Panc1 (cell line): ENCODE measurements at regions not wholly inside any gene's neighbourhood (a gene's known extent, or its start where the extent isn't known, plus 50 kb on each side); places are given as distances from the start of the nearest gene placed in this dataset.

Experiments used
- ATAC-seq: fragments of 200-7000 bp; cut with Tn5 transposase; 2 replicates; pipeline ENCODE4 v1.9.1; 2020; ENCODE audit warnings: mild to moderate bottlenecking, moderate library complexity
- BruUV-seq: library from RNA; stranded (reverse); fragments of 400-500 nt; replicated peaks from 2 replicates; lab custom pipeline; 2021; lab: Mats Ljungman, UMichigan
- CTCF ChIA-PET: fragments of 300-600 bp; sonication (Branson Sonifier 250); formaldehyde crosslinking; loops from one replicate; lab custom pipeline; 2022; ENCODE audit warnings: antibody characterized with exemption; lab: Charles Lee
- POLR2A ChIA-PET: fragments of 300-600 bp; sonication (Branson Sonifier 250); formaldehyde crosslinking; loops from one replicate; lab custom pipeline; 2022; ENCODE audit warnings: antibody characterized with exemption; lab: Charles Lee
- DNase-seq: peaks from one replicate; pipeline ENCODE4 v3.0.0-alpha.2; 2010; ENCODE audit warnings: low read depth, low spot score
- H3K27ac ChIP-seq: 2 replicates; pipeline ENCODE4 v1.5.1; 2011; ENCODE audit warnings: mild to moderate bottlenecking, low read length, inconsistent platforms
- H3K27me3 ChIP-seq: fragments of 200-500 bp; sonication (Bioruptor generic); 2 replicates; pipeline ENCODE4 v1.6.0; 2014; ENCODE audit warnings: low read length, inconsistent platforms; ENCODE audit not compliant: control insufficient read depth, insufficient read depth
- H3K36me3 ChIP-seq: fragments of 200-500 bp; sonication (Bioruptor generic); 2 replicates; pipeline ENCODE4 v1.5.1; 2014; ENCODE audit warnings: inconsistent platforms, mild to moderate bottlenecking, low read length, moderate library complexity; ENCODE audit not compliant: control insufficient read depth, insufficient read depth
- H3K4me1 ChIP-seq: 2 replicates; pipeline ENCODE4 v1.5.1; 2011; ENCODE audit warnings: inconsistent platforms, mild to moderate bottlenecking, low read length, moderate library complexity; ENCODE audit not compliant: control insufficient read depth, insufficient read depth
- H3K4me3 ChIP-seq, 2 experiments: 2 replicates each; pipeline ENCODE4 v1.5.1; 2011 to 2012; ENCODE audit warnings: low read depth in 2 of 2, low read length in 2 of 2, mild to moderate bottlenecking in 2 of 2, inconsistent platforms in 1 of 2, moderate library complexity in 1 of 2
- H3K9me3 ChIP-seq: fragments of 200-500 bp; sonication (Bioruptor generic); 2 replicates; pipeline ENCODE4 v1.5.1; 2014; ENCODE audit warnings: low read depth, mild to moderate bottlenecking, inconsistent platforms, low read length, moderate library complexity; ENCODE audit not compliant: control insufficient read depth, insufficient read depth
- POLR2AphosphoS5 ChIP-seq: IDR thresholded peaks from 2 replicates; pipeline ENCODE4 v1.6.1; 2012; ENCODE audit warnings: mild to moderate bottlenecking, low read depth, low read length, moderate library complexity
- SIN3A ChIP-seq: IDR thresholded peaks from 2 replicates; pipeline ENCODE4 v1.6.1; 2012; ENCODE audit warnings: low read depth, mild to moderate bottlenecking, low read length, moderate library complexity, borderline replicate concordance; ENCODE audit not compliant: insufficient read depth
- TCF7L2 ChIP-seq: IDR thresholded peaks from 2 replicates; pipeline ENCODE4 v1.6.1; 2011; ENCODE audit warnings: mild to moderate bottlenecking, low read depth, low read length, inconsistent platforms
- in situ Hi-C: cut with HindIII; loops from 2 replicates; pipeline ENCODE4 v1.10.0; 2016; ENCODE audit warnings: low sequenced_read_pairs, low pct_unique_long_range_greater_than_20kb
- intact Hi-C: fragments of 100-400 bp; cut with micrococcal nuclease; formaldehyde crosslinking; loops from one replicate; pipeline ENCODE4 v1.10.0; 2022; ENCODE audit not compliant: unreplicated experiment
- TF ChIP-seq, protein P1 (sequence below), 2 experiments: IDR thresholded peaks; 2 replicates each; pipeline ENCODE4 v1.6.1; 2011 to 2012; ENCODE audit warnings: low read depth in 2 of 2, control low read depth in 1 of 2, low read length in 1 of 2, mild to moderate bottlenecking in 1 of 2, moderate library complexity in 1 of 2; ENCODE audit not compliant: insufficient read depth in 1 of 2
- TF ChIP-seq, protein P2 (sequence below): fragments of 450-650 bp; IDR thresholded peaks from 2 replicates; pipeline ENCODE4 v1.5.1; 2017; ENCODE audit warnings: mild to moderate bottlenecking

DNA sequence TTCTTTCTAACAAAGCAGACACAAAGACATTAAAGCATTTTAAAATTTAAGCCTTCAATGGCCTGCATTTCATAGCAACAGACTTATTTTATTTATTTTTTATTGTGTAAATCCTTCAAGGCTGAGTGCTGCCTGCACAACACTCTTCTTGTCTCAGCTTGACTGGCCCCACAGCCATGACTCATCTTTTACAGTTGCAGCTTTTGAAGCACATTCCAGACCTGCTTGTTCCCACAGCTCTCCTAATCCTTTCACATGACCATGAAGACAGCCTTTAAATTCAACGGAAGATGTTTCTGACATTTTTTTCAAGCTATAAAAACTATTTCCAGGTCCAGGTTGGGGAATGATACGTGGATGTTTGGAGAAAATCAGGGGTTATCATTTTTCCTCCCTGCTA lies 276.9 kb upstream of the TACR3 start:
- POLR2A ChIA-PET = interaction anchor here (0.6 to 0.7 kb wide), 2 partner anchors 900 to 905 kb away, joined by 3 to 6 read pairs; no protein-coding TSS in a partner anchor
- Histone ChIP-seq H3K9me3 (no peaks in the 10 kb centered on the region; the same call in 1 of the 2 replicates), H3K36me3 (no peaks in the 10 kb centered on the region), H3K4me1 (peaks cover 4% of the 10 kb centered on the region; the same call in 1 of the 2 replicates), H3K27me3 (no peaks in the 10 kb centered on the region), H3K4me3 (peak overlapping the region; percentile 8 to 19; a peak in 2 of 4 replicates), H3K27ac (peak overlapping the region; percentile 68)
- no TSS peak for BruUV-seq
- TF ChIP-seq POLR2AphosphoS5 (no peak), TCF7L2 (no peak), SIN3A (no peak)
- TF ChIP-seq, protein P1, sequence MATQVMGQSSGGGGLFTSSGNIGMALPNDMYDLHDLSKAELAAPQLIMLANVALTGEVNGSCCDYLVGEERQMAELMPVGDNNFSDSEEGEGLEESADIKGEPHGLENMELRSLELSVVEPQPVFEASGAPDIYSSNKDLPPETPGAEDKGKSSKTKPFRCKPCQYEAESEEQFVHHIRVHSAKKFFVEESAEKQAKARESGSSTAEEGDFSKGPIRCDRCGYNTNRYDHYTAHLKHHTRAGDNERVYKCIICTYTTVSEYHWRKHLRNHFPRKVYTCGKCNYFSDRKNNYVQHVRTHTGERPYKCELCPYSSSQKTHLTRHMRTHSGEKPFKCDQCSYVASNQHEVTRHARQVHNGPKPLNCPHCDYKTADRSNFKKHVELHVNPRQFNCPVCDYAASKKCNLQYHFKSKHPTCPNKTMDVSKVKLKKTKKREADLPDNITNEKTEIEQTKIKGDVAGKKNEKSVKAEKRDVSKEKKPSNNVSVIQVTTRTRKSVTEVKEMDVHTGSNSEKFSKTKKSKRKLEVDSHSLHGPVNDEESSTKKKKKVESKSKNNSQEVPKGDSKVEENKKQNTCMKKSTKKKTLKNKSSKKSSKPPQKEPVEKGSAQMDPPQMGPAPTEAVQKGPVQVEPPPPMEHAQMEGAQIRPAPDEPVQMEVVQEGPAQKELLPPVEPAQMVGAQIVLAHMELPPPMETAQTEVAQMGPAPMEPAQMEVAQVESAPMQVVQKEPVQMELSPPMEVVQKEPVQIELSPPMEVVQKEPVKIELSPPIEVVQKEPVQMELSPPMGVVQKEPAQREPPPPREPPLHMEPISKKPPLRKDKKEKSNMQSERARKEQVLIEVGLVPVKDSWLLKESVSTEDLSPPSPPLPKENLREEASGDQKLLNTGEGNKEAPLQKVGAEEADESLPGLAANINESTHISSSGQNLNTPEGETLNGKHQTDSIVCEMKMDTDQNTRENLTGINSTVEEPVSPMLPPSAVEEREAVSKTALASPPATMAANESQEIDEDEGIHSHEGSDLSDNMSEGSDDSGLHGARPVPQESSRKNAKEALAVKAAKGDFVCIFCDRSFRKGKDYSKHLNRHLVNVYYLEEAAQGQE (IDR thresholded peaks at IDR 0.05; ENCODE audit: insufficient read depth in 1 of 2, low read depth in 2 of 2, low read length in 1 of 2) = no peak
- TF ChIP-seq, protein P2, sequence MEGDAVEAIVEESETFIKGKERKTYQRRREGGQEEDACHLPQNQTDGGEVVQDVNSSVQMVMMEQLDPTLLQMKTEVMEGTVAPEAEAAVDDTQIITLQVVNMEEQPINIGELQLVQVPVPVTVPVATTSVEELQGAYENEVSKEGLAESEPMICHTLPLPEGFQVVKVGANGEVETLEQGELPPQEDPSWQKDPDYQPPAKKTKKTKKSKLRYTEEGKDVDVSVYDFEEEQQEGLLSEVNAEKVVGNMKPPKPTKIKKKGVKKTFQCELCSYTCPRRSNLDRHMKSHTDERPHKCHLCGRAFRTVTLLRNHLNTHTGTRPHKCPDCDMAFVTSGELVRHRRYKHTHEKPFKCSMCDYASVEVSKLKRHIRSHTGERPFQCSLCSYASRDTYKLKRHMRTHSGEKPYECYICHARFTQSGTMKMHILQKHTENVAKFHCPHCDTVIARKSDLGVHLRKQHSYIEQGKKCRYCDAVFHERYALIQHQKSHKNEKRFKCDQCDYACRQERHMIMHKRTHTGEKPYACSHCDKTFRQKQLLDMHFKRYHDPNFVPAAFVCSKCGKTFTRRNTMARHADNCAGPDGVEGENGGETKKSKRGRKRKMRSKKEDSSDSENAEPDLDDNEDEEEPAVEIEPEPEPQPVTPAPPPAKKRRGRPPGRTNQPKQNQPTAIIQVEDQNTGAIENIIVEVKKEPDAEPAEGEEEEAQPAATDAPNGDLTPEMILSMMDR = no peak
- in situ Hi-C loops = no loop called here
- CTCF ChIA-PET = no interaction called here
- peak; percentile 99 for ATAC-seq
- intact Hi-C loops = no loop called here
- DNase-seq = peak; percentile 28

DNA sequence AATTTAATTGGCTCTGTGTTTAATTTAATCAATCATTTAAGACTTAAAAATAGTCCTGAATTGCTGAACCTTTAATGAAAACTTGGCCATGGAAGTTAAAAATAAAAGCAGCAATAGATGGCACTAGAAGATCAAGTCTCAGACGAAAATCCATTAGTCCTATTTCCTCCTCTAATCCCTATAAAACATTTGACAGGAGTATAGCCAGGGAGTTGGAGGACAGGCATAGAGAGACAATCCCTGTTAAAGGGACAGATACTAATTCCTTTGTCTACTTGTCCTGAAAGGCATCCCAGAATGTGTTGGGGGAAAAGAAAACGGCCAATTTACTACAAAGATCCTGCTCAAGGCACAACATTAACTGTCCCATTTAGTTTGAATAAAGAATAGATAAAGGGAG lies 276.3 kb upstream of the TACR3 start:
- TF ChIP-seq, protein P2 = peak; percentile 48; the same call in 1 of the 2 replicates
- TF ChIP-seq SIN3A = no peak
- TF ChIP-seq TCF7L2 = no peak
- TF ChIP-seq, protein P1 (IDR thresholded peaks at IDR 0.05; ENCODE audit: insufficient read depth in 1 of 2, low read depth in 2 of 2, low read length in 1 of 2) = no peak
- no peak for TF ChIP-seq POLR2AphosphoS5
- no TSS peak for BruUV-seq
- Histone ChIP-seq H3K36me3 (no peaks in the 10 kb centered on the region), H3K4me1 (peaks cover 4% of the 10 kb centered on the region; the same call in 1 of the 2 replicates), H3K27me3 (no peaks in the 10 kb centered on the region), H3K9me3 (no peaks in the 10 kb centered on the region), H3K27ac (peak overlapping the region; percentile 68), H3K4me3 (peak overlapping the region; percentile 8 to 19; a peak in 2 of 4 replicates)
- ATAC-seq (peak; percentile 88), DNase-seq (peak; percentile 33)
- in situ Hi-C loops = no loop called here
- ChIA-PET CTCF (no interaction called here), POLR2A (no interaction called here)
- intact Hi-C loops = no loop called here
